PFSK-1 (cell line): ENCODE measurements at regions not wholly inside any gene's neighbourhood (a gene's known extent, or its start where the extent isn't known, plus 50 kb on each side); places are given as distances from the start of the nearest gene placed in this dataset.

ENCODE experiments used
- FOXP2 ChIP-seq: optimal IDR thresholded peaks from 2 replicates; pipeline ENCODE3; 2011; ENCODE audit warnings: borderline replicate concordance, control low read depth, inconsistent platforms; ENCODE audit not compliant: insufficient read depth; ENCODE audit errors: extremely low read length, extremely low read depth
- POLR2AphosphoS5 ChIP-seq: IDR thresholded peaks from 2 replicates; pipeline ENCODE4 v1.6.1; 2012; ENCODE audit warnings: low read depth, mild to moderate bottlenecking, control low read depth, low read length, moderate library complexity
- SIN3A ChIP-seq: IDR thresholded peaks from 2 replicates; pipeline ENCODE4 v1.6.1; 2012; ENCODE audit warnings: mild to moderate bottlenecking, low read length, moderate library complexity, borderline replicate concordance; ENCODE audit not compliant: insufficient read depth
- TAF1 ChIP-seq: IDR thresholded peaks from 2 replicates; pipeline ENCODE4 v1.6.1; 2012; ENCODE audit warnings: low read length, control low read depth, borderline replicate concordance; ENCODE audit not compliant: insufficient read depth
- TF ChIP-seq, protein P1 (sequence below), 2 experiments: IDR thresholded peaks; 2 replicates each; pipeline versions ENCODE4 v1.6.1 to v1.8.0; 2011 to 2012; ENCODE audit warnings: low read depth in 2 of 2, low read length in 2 of 2, control low read depth in 1 of 2, inconsistent platforms in 1 of 2, mild to moderate bottlenecking in 1 of 2, moderate library complexity in 1 of 2; ENCODE audit not compliant: insufficient read depth in 1 of 2

DNA sequence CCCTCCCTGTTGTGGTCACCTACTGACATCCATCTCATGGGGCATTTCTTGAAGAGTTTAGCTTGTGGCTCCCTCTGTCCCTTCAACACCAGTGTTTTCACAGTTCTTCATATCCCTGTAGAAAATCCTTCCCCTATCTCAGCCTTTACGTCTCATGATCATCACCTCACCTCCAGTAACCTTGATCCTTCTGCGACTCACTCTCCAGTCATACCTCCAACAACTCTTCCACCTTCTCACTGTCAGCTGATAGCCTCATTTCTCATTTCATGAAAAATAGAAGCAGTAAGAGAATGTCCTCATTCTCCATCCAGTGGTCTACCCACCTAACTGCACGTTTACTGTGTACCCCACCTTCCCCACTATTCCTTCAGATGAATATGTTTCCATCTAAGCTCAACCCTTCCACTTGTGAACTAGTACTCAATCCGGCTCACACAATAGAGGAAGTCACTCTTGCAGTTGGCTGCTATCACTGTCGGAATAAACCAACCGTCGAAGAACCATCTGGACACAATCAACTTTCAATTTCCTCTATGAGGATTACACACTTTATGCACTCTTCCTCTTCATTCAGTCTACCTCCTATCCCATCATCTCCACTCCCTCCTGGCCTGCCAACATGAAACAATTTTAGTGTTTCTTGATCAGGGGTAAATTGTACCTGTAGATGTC is 256.0 kb downstream of the AHR start:
- no peak for TF ChIP-seq SIN3A
- TF ChIP-seq POLR2AphosphoS5 = no peak
- no peak for TF ChIP-seq FOXP2

GRCh38 chr7:17556247-17556956 is 257.9 kb downstream of the AHR start:
- TF ChIP-seq, protein P1, sequence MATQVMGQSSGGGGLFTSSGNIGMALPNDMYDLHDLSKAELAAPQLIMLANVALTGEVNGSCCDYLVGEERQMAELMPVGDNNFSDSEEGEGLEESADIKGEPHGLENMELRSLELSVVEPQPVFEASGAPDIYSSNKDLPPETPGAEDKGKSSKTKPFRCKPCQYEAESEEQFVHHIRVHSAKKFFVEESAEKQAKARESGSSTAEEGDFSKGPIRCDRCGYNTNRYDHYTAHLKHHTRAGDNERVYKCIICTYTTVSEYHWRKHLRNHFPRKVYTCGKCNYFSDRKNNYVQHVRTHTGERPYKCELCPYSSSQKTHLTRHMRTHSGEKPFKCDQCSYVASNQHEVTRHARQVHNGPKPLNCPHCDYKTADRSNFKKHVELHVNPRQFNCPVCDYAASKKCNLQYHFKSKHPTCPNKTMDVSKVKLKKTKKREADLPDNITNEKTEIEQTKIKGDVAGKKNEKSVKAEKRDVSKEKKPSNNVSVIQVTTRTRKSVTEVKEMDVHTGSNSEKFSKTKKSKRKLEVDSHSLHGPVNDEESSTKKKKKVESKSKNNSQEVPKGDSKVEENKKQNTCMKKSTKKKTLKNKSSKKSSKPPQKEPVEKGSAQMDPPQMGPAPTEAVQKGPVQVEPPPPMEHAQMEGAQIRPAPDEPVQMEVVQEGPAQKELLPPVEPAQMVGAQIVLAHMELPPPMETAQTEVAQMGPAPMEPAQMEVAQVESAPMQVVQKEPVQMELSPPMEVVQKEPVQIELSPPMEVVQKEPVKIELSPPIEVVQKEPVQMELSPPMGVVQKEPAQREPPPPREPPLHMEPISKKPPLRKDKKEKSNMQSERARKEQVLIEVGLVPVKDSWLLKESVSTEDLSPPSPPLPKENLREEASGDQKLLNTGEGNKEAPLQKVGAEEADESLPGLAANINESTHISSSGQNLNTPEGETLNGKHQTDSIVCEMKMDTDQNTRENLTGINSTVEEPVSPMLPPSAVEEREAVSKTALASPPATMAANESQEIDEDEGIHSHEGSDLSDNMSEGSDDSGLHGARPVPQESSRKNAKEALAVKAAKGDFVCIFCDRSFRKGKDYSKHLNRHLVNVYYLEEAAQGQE (IDR thresholded peaks at IDR 0.05; ENCODE audit: insufficient read depth in 1 of 2, low read depth in 2 of 2, low read length in 2 of 2) = no peak
- no peak for TF ChIP-seq TAF1
- no peak for TF ChIP-seq FOXP2
- TF ChIP-seq SIN3A = no peak
- TF ChIP-seq POLR2AphosphoS5 = no peak

DNA sequence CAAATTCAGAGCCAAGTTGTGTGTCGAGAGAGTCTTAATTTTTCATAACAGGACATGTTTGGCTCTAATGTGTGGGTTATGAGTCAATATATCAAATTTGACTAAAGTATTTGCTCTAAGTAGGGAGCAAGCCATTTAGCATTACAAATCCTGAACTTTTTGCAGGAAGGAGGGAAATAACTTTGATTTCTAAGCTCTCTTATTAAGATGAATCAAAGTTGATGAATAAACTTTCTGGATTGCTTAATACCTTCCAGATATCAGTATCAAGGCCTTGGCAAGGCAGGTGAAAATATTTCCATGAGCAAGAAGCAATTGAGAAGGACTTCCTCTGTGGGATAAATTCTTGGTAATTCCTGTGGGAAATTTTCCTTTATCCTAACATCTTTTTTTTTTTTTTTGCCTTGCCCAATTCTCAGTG is 258.8 kb downstream of the AHR start:
- TF ChIP-seq POLR2AphosphoS5 (no peak), FOXP2 (no peak), TAF1 (no peak), SIN3A (no peak)
- TF ChIP-seq, protein P1 (IDR thresholded peaks at IDR 0.05; ENCODE audit: insufficient read depth in 1 of 2, low read depth in 2 of 2, low read length in 2 of 2) = no peak

DNA sequence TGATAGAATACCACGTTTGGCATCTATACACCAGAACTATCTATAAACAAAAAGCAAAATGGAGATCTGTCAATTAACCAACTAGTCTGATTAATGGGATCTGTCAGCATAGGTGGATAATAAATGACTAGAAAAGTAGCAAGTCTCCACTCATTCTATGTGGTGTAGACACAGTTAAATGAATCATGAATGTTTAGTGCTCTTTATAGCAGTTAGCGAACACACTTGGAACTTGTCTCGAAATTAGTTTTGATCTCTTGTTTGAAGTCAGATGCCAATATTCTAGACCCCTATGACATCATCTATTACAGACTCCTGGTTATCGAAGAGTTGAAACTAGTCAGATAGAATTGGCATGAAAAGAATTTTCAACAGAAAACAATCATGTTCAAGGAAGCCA is 259.7 kb downstream of the AHR start:
- TF ChIP-seq, protein P1 (IDR thresholded peaks at IDR 0.05; ENCODE audit: insufficient read depth in 1 of 2, low read depth in 2 of 2, low read length in 2 of 2) = no peak
- TF ChIP-seq POLR2AphosphoS5 (no peak), TAF1 (no peak), SIN3A (no peak), FOXP2 (no peak)

DNA sequence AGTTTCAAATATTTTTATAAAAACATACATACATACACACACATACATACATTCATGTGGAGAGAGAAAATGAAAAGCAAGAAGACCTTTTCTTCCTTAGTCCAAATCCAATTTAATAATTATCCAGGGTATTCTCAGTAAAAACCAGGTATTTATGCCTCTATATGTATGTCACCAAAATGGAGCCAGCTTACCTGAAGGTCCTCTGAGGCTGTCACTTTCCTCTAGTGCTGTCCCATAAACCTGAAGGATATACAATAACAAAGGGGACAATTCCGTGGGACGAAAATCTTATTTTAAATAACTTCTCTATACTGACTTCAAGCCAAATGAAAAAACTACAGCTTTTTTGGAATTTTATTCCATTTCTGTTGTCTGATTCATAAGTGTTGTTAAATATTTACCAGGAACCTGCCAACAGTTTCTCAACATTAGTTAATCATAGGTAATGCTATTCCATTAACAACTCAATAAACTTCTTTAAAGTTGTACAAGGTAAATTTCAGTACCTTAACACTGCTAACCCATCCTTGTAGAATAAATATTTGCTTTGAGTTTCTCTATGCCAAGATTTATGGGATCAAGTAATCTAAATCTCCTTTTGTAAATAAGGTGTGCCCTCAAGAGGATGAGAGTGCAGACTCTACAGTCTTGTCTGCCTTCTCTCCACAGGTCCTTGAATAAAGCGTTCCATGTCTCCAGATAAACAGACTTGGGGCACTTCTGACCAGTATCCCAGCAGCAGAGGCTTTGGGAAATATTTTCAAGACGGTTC is 260.3 kb downstream of the AHR start:
- no peak for TF ChIP-seq SIN3A
- TF ChIP-seq POLR2AphosphoS5 = no peak
- TF ChIP-seq, protein P1 (IDR thresholded peaks at IDR 0.05; ENCODE audit: insufficient read depth in 1 of 2, low read depth in 2 of 2, low read length in 2 of 2) = no peak
- TF ChIP-seq TAF1 = no peak
- no peak for TF ChIP-seq FOXP2
